Tibial nerve (tissue), 4 donors: ENCODE measurements at regions not wholly inside any gene's neighbourhood (a gene's known extent, or its start where the extent isn't known, plus 50 kb on each side); places are given as distances from the start of the nearest gene placed in this dataset.

Experiments
- DNase-seq, 2 donors: peaks; one replicate each; pipeline ENCODE4 v3.0.0-alpha.2; 2019; ENCODE audit warnings: low spot score in 2 of 2
- H3K27ac ChIP-seq, 4 donors: fragments of 200-600 bp; sonication (generic) in 3 of 4; one replicate each; pipeline ENCODE4 v1.5.1; 2017 to 2019; ENCODE audit warnings: mild to moderate bottlenecking in 1 of 4
- H3K27me3 ChIP-seq, 2 donors: fragments of 200-600 bp; sonication (generic) in 1 of 2; one replicate each; pipeline versions ENCODE4 v1.5.1 to v1.6.0; 2017 to 2019
- H3K36me3 ChIP-seq, 3 donors: fragments of 200-600 bp; sonication (generic); one replicate each; pipeline ENCODE4 v1.5.1; 2018 to 2019
- H3K4me1 ChIP-seq, 4 donors: fragments of 200-600 bp; sonication (generic) in 3 of 4; one replicate each; pipeline ENCODE4 v1.5.1; 2017 to 2019
- H3K4me3 ChIP-seq, 4 donors: fragments of 200-600 bp; sonication (generic) in 3 of 4; one replicate each; pipeline ENCODE4 v1.5.1; 2017 to 2019; ENCODE audit warnings: mild to moderate bottlenecking in 1 of 4, moderate library complexity in 1 of 4
- H3K9me3 ChIP-seq, 4 donors: fragments of 200-600 bp; sonication (generic) in 3 of 4; one replicate each; pipeline ENCODE4 v1.5.1; 2017 to 2019
- EP300 ChIP-seq, 2 donors: sonication (generic); formaldehyde crosslinking; IDR thresholded peaks; one replicate each; pipeline ENCODE4 v1.6.1; 2017; ENCODE audit warnings: antibody characterized with exemption in 2 of 2, mild to moderate bottlenecking in 1 of 2
- POLR2A ChIP-seq, 2 donors: fragments of 450-650 bp; IDR thresholded peaks; one replicate each; pipeline ENCODE4 v1.6.1; 2017; ENCODE audit warnings: antibody characterized with exemption in 2 of 2, mild to moderate bottlenecking in 2 of 2, moderate library complexity in 2 of 2
- WGBS, 2 donors: methylation state at CpG; one replicate each; pipeline ENCODE4 v1.1.5; 2018; 5-methylcytosine and 5-hydroxymethylcytosine counted together
- TF ChIP-seq, protein P1 (sequence below), 5 experiments: fragments of 200-600 bp in 3 of 5; fragments of 450-650 bp in 2 of 5; sonication (generic) in 3 of 5; IDR thresholded peaks; one replicate each; pipeline ENCODE4 v1.5.1; 2016 to 2019; ENCODE audit warnings: antibody characterized with exemption in 5 of 5, mild to moderate bottlenecking in 3 of 5, moderate library complexity in 2 of 5

DNA sequence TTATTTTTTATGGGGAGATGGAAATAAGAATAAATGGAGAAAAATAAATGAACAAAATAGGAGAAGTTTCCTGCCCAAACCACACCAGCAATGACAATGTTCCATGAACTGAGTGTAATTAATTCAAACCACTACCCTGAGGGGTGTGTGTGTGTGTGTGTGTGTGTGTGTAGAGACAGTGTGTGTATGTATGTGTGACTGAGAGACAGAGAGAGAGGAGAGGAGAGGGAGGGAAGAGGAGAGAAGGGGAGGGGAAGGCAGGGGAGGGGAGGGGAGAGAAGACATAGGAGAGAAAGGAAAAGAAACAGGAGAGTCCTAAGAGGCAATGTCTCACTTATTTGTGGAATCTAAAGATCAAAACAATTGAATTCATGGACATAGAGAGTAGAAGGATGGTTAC, 65.0 kb upstream of the POU2AF1 start:
- H3K27ac ChIP-seq: no peak overlapping the region
- no peaks in the 10 kb centered on the region for H3K36me3 ChIP-seq
- no peak overlapping the region for H3K4me3 ChIP-seq
- DNase-seq: no peak
- TF ChIP-seq POLR2A (IDR thresholded peaks at IDR 0.05) (no peak), EP300 (IDR thresholded peaks at IDR 0.05) (no peak)
- TF ChIP-seq, protein P1, sequence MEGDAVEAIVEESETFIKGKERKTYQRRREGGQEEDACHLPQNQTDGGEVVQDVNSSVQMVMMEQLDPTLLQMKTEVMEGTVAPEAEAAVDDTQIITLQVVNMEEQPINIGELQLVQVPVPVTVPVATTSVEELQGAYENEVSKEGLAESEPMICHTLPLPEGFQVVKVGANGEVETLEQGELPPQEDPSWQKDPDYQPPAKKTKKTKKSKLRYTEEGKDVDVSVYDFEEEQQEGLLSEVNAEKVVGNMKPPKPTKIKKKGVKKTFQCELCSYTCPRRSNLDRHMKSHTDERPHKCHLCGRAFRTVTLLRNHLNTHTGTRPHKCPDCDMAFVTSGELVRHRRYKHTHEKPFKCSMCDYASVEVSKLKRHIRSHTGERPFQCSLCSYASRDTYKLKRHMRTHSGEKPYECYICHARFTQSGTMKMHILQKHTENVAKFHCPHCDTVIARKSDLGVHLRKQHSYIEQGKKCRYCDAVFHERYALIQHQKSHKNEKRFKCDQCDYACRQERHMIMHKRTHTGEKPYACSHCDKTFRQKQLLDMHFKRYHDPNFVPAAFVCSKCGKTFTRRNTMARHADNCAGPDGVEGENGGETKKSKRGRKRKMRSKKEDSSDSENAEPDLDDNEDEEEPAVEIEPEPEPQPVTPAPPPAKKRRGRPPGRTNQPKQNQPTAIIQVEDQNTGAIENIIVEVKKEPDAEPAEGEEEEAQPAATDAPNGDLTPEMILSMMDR (IDR thresholded peaks at IDR 0.05): no peak
- peaks cover 0 to 7% (median under 1%) of the 10 kb centered on the region in 4 donors for H3K4me1 ChIP-seq
- H3K9me3 ChIP-seq: no peaks in the 10 kb centered on the region
- no peaks in the 10 kb centered on the region for H3K27me3 ChIP-seq

DNA sequence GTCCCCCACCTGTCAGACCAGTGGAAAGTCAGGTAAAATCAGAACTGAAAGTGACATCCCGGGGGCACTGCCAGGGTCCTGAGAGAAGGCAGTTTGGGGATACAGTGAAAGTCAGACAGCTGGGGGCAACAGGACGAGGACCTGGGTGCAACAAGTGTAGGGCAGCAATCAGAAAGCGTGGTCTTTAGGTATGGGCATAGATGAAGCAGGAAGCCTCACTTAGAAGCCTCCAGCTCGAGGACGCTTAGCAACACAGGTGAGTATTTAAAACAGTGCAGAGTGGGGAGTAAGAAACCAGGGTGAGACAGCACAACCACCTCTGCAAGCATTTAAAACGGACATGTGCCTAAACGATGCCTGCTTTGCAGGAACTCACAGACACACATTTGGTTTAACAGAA, 64.6 kb upstream of the POU2AF1 start:
- no peaks in the 10 kb centered on the region for H3K27me3 ChIP-seq
- H3K9me3 ChIP-seq: no peaks in the 10 kb centered on the region
- TF ChIP-seq, protein P1 (IDR thresholded peaks at IDR 0.05): no peak
- TF ChIP-seq POLR2A (IDR thresholded peaks at IDR 0.05) (no peak), EP300 (IDR thresholded peaks at IDR 0.05) (no peak)
- no peak for DNase-seq
- peaks cover 0 to 10% (median 3%) of the 10 kb centered on the region in 4 donors for H3K4me1 ChIP-seq
- WGBS, 2 donors: 80 to 86% methylated on average over 7 of the region's 7 CpGs
- H3K4me3 ChIP-seq: no peak overlapping the region
- H3K27ac ChIP-seq: no peak overlapping the region
- no peaks in the 10 kb centered on the region for H3K36me3 ChIP-seq

DNA sequence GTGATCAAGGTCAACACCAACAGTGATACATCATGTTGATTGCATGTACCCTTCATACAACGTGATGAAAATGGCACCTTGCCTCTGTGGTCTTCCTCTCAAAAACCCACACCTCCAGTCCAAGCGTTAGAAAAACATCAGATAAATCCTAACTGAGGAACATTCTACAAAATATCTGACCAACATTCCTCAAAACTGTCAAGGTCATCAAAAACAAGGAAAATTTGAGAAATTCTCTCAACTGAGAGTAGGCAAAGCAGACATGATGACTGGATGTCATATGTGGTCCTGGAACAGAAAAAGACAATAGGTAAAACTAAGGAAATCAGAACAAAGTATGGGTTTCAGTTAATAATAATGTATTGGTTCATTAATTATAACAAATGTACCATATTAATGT, 64.0 kb upstream of the POU2AF1 start:
- TF ChIP-seq, protein P1 (IDR thresholded peaks at IDR 0.05): no peak
- TF ChIP-seq EP300 (IDR thresholded peaks at IDR 0.05) (no peak), POLR2A (IDR thresholded peaks at IDR 0.05) (no peak)
- Histone ChIP-seq H3K9me3 (no peaks in the 10 kb centered on the region), H3K4me1 (peaks cover 0 to 16% (median 3%) of the 10 kb centered on the region in 4 donors), H3K27ac (no peak overlapping the region), H3K27me3 (no peaks in the 10 kb centered on the region), H3K36me3 (no peaks in the 10 kb centered on the region), H3K4me3 (no peak overlapping the region)
- DNase-seq: no peak
- 84% methylated on average over 2 of the region's 2 CpGs for WGBS, 2 donors

DNA sequence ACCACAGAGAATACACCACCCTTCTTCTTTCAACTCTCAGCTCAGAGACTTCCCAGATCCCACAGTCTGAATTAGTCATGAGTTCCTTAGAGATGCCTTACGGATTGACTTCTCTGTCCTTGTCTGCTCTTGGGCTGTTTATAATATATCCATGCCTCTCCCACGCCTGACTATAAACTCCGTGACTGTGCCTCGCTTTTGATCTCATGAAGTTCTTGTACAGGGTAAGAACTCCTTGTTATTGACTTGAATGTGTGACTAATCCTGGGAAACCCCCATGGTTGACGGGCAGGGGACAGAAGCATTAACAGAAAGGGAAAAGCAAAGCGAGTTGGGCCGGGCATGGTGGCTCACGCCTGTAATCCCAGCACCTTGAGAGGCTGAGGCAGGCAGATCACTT, 62.4 kb upstream of the POU2AF1 start:
- H3K4me3 ChIP-seq: no peak overlapping the region
- H3K4me1 ChIP-seq: peaks cover 0 to 29% (median 6%) of the 10 kb centered on the region in 4 donors

DNA sequence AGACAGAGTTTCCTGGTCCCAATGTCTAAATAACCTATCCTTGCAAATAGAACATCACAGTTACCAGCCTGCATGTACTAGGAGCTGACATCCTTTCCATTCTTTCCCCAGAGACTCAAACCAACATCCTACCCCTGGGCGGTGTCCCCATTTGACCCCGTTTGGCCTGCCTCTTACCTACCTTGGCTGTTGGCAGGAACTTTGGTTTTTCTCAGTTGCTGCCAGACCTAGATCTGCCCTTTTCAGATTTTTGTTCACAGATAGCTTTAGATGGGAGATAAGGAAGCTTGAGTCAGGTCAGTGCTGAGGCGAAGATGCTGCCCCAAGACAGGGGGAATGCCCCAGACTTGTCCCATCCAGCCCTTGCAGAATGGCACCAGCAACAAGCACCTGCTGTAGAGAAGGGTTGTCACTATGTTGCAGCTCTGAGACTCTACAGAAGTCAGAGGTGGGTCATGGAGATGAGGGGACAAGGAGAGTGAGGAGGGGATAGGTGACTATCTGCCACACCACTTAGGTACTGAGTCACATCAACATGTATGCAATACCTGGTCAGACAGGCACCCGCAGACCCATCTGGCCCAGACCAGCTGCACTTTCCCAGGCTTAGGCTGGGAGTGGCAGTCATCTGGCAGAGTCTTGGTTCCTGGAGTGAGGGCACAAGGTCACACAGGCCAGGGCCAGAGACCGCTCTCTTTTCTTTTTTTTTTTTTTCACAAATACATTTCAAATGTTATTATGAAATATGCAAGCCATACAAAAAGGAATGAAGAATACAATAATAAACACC, 61.5 kb upstream of the POU2AF1 start:
- no peak overlapping the region for H3K27ac ChIP-seq
- 90 to 94% methylated on average over 5 of the region's 5 CpGs for WGBS, 2 donors
- peaks cover 0 to 27% (median 7%) of the 10 kb centered on the region in 4 donors for H3K4me1 ChIP-seq

More for the DNA sequence above, 62.4 kb upstream of the POU2AF1 start:
- no peak for DNase-seq
- WGBS, 2 donors: 80 to 85% methylated on average over 8 of the region's 8 CpGs
- Histone ChIP-seq H3K27me3 (no peaks in the 10 kb centered on the region), H3K9me3 (no peaks in the 10 kb centered on the region), H3K36me3 (no peaks in the 10 kb centered on the region), H3K27ac (no peak overlapping the region)
- TF ChIP-seq EP300 (IDR thresholded peaks at IDR 0.05): no peak
- TF ChIP-seq, protein P1 (IDR thresholded peaks at IDR 0.05): no peak
- no peak for TF ChIP-seq POLR2A (IDR thresholded peaks at IDR 0.05)

More for the DNA sequence above, 61.5 kb upstream of the POU2AF1 start:
- DNase-seq: no peak
- TF ChIP-seq EP300 (IDR thresholded peaks at IDR 0.05) (no peak), POLR2A (IDR thresholded peaks at IDR 0.05) (no peak)
- TF ChIP-seq, protein P1 (IDR thresholded peaks at IDR 0.05): no peak
- Histone ChIP-seq H3K27me3 (no peaks in the 10 kb centered on the region), H3K9me3 (no peaks in the 10 kb centered on the region), H3K4me3 (no peak overlapping the region), H3K36me3 (no peaks in the 10 kb centered on the region)
